Ovary (tissue), 3 donors: ENCODE measurements at regions not wholly inside any gene's neighbourhood (a gene's known extent, or its start where the extent isn't known, plus 50 kb on each side); places are given as distances from the start of the nearest gene placed in this dataset.

Experiments used
- EP300 ChIP-seq: sonication (generic); formaldehyde crosslinking; IDR thresholded peaks from one replicate; pipeline ENCODE4 v1.6.1; 2017; ENCODE audit warnings: antibody characterized with exemption
- POLR2A ChIP-seq: fragments of 450-650 bp; IDR thresholded peaks from one replicate; pipeline ENCODE4 v1.6.1; 2017; ENCODE audit warnings: antibody characterized with exemption, mild to moderate bottlenecking, moderate library complexity
- TF ChIP-seq, protein P1 (sequence below), 3 donors: fragments of 450-650 bp in 2 of 3; fragments of 200-600 bp in 1 of 3; IDR thresholded peaks; one replicate each; pipeline versions ENCODE4 v1.5.1 to v1.8.0; 2016 to 2022; ENCODE audit warnings: antibody characterized with exemption in 3 of 3, mild to moderate bottlenecking in 1 of 3
- donor health status: DM: no; HTN: no; CAD: no.

DNA sequence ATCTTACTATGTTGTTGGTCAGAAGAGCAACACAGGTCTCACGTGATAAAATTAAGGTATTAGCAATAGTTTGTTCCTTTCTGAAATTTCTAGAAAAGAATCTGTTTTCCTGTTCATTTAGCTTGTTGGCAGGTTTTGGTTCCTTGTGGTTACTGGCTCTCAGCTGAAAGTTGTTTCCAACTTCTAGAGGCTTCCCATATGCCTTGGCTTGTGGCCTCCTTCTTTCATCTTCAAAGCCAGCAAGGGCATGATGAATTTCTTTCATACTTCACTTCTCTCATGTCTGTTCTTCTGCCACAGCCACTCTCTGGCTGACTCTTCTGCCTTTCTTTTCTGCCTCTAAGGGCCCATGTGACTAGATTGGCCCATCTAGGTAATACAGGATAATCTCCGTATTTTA is 193.7 kb downstream of the TRIB2 start:
- TF ChIP-seq, protein P1, sequence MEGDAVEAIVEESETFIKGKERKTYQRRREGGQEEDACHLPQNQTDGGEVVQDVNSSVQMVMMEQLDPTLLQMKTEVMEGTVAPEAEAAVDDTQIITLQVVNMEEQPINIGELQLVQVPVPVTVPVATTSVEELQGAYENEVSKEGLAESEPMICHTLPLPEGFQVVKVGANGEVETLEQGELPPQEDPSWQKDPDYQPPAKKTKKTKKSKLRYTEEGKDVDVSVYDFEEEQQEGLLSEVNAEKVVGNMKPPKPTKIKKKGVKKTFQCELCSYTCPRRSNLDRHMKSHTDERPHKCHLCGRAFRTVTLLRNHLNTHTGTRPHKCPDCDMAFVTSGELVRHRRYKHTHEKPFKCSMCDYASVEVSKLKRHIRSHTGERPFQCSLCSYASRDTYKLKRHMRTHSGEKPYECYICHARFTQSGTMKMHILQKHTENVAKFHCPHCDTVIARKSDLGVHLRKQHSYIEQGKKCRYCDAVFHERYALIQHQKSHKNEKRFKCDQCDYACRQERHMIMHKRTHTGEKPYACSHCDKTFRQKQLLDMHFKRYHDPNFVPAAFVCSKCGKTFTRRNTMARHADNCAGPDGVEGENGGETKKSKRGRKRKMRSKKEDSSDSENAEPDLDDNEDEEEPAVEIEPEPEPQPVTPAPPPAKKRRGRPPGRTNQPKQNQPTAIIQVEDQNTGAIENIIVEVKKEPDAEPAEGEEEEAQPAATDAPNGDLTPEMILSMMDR (IDR thresholded peaks at IDR 0.05), result no peak
- TF ChIP-seq POLR2A (no peak), EP300 (no peak)
